ENCODE measurements at regions not wholly inside any gene's neighbourhood (a gene's known extent, or its start where the extent isn't known, plus 50 kb on each side); places are given as distances from the start of the nearest gene placed in this dataset.

GRCh38 chr15:47663101-47663500 lies 54.2 kb upstream of the SEMA6D start:
- no peak for TF ChIP-seq POLR2AphosphoS5 (IDR thresholded peaks at IDR 0.05; ENCODE audit: low read depth, low read length)
- no peak for TF ChIP-seq CTCF (IDR thresholded peaks at IDR 0.05)
- TF ChIP-seq TCF7L2 (IDR thresholded peaks at IDR 0.05; ENCODE audit: low read depth, low read length) = no peak
- TF ChIP-seq, protein P1, sequence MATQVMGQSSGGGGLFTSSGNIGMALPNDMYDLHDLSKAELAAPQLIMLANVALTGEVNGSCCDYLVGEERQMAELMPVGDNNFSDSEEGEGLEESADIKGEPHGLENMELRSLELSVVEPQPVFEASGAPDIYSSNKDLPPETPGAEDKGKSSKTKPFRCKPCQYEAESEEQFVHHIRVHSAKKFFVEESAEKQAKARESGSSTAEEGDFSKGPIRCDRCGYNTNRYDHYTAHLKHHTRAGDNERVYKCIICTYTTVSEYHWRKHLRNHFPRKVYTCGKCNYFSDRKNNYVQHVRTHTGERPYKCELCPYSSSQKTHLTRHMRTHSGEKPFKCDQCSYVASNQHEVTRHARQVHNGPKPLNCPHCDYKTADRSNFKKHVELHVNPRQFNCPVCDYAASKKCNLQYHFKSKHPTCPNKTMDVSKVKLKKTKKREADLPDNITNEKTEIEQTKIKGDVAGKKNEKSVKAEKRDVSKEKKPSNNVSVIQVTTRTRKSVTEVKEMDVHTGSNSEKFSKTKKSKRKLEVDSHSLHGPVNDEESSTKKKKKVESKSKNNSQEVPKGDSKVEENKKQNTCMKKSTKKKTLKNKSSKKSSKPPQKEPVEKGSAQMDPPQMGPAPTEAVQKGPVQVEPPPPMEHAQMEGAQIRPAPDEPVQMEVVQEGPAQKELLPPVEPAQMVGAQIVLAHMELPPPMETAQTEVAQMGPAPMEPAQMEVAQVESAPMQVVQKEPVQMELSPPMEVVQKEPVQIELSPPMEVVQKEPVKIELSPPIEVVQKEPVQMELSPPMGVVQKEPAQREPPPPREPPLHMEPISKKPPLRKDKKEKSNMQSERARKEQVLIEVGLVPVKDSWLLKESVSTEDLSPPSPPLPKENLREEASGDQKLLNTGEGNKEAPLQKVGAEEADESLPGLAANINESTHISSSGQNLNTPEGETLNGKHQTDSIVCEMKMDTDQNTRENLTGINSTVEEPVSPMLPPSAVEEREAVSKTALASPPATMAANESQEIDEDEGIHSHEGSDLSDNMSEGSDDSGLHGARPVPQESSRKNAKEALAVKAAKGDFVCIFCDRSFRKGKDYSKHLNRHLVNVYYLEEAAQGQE (IDR thresholded peaks at IDR 0.05; ENCODE audit: insufficient read depth in 1 of 2, low read depth in 2 of 2, low read length in 1 of 2) = no peak
- no peak for TF ChIP-seq SIN3A (IDR thresholded peaks at IDR 0.05; ENCODE audit: borderline replicate concordance, insufficient read depth, low read depth, low read length)
